HEK293T (cell line): ENCODE measurements at regions not wholly inside any gene's neighbourhood (a gene's known extent, or its start where the extent isn't known, plus 50 kb on each side); places are given as distances from the start of the nearest gene placed in this dataset.

ENCODE experiments used
- ARNT ChIP-seq: fragments of 450-650 bp; IDR thresholded peaks from 2 replicates; pipeline ENCODE4 v1.6.1; 2017; ENCODE audit warnings: mild to moderate bottlenecking
- BHLHE40 ChIP-seq: fragments of 450-650 bp; IDR thresholded peaks from 2 replicates; pipeline ENCODE4 v1.6.1; 2016; ENCODE audit warnings: mild to moderate bottlenecking, moderate library complexity, borderline replicate concordance
- CTBP1 ChIP-seq: fragments of 450-650 bp; IDR thresholded peaks from 2 replicates; pipeline ENCODE4 v1.6.1; 2016; ENCODE audit warnings: borderline replicate concordance
- ELF4 ChIP-seq: fragments of 450-650 bp; IDR thresholded peaks from 2 replicates; pipeline ENCODE4 v1.6.1; 2017; ENCODE audit warnings: antibody characterized with exemption
- HDGF ChIP-seq: fragments of 450-650 bp; IDR thresholded peaks from 2 replicates; pipeline ENCODE4 v1.6.1; 2017; ENCODE audit warnings: antibody characterized with exemption, borderline replicate concordance
- PKNOX1 ChIP-seq: fragments of 450-650 bp; IDR thresholded peaks from 2 replicates; pipeline ENCODE4 v1.6.1; 2016
- SP1 ChIP-seq: fragments of 450-650 bp; IDR thresholded peaks from 2 replicates; pipeline ENCODE4 v1.6.1; 2017
- SUZ12 ChIP-seq: fragments of 450-650 bp; IDR thresholded peaks from 2 replicates; pipeline ENCODE4 v1.6.1; 2016; ENCODE audit warnings: mild to moderate bottlenecking

GRCh38 chr17:13297183-13297582, 279.4 kb upstream of the ELAC2 start:
- TF ChIP-seq ARNT (no peak), BHLHE40 (no peak), HDGF (no peak), PKNOX1 (no peak), ELF4 (no peak), SUZ12 (no peak), SP1 (no peak), CTBP1 (no peak)
